Keratinocyte (primary cell): ENCODE measurements at regions not wholly inside any gene's neighbourhood (a gene's known extent, or its start where the extent isn't known, plus 50 kb on each side); places are given as distances from the start of the nearest gene placed in this dataset.
A peak's percentile ranks its signal among the peaks of the same experiment; 100 is the strongest.

Experiments used
- DNase-seq: peaks from one replicate; pipeline ENCODE4 v3.0.0-alpha.2; 2011; ENCODE audit warnings: low read depth, missing footprints, low spot score
- FAIRE-seq: peaks from 2 replicates; lab custom pipeline; 2011; peaks lifted over from hg19 to GRCh38; lab: Jason Lieb, UNC
- H2AFZ ChIP-seq: 2 replicates; pipeline ENCODE4 v1.6.0; 2012; ENCODE audit warnings: low read length, control low read depth, inconsistent platforms; ENCODE audit not compliant: control insufficient read depth
- H3K27ac ChIP-seq: 2 replicates; pipeline ENCODE4 v1.5.1; 2011; ENCODE audit warnings: low read length; ENCODE audit not compliant: control insufficient read depth, insufficient read depth
- H3K27me3 ChIP-seq: 3 replicates; pipeline ENCODE4 v1.6.0; 2011; ENCODE audit warnings: low read length; ENCODE audit not compliant: control insufficient read depth, insufficient read depth; ENCODE audit errors: extremely low read depth
- H3K36me3 ChIP-seq, 2 experiments: 2 replicates in 1 of 2; 3 replicates in 1 of 2; pipeline ENCODE4 v1.5.1; 2011; ENCODE audit warnings: low read length in 2 of 2, mild to moderate bottlenecking in 1 of 2; ENCODE audit not compliant: control insufficient read depth in 2 of 2, insufficient read depth in 2 of 2; ENCODE audit errors: extremely low read depth in 1 of 2
- H3K4me1 ChIP-seq: 3 replicates; pipeline ENCODE4 v1.5.1; 2011; ENCODE audit warnings: low read length; ENCODE audit not compliant: control insufficient read depth, insufficient read depth; ENCODE audit errors: extremely low read depth
- H3K4me2 ChIP-seq: 3 replicates; pipeline ENCODE4 v1.6.0; 2011; ENCODE audit warnings: low read depth, low read length; ENCODE audit not compliant: control insufficient read depth, insufficient read depth; ENCODE audit errors: extremely low read depth
- H3K4me3 ChIP-seq, 3 experiments: fragments of 200-600 bp in 1 of 3; sonication (generic) in 1 of 3; 2 replicates in 2 of 3; 3 replicates in 1 of 3; pipeline ENCODE4 v1.5.1; 2011 to 2016; ENCODE audit warnings: low read length in 3 of 3, mild to moderate bottlenecking in 3 of 3, control low read depth in 2 of 3, inconsistent platforms in 1 of 3, low read depth in 1 of 3, mixed read lengths in 1 of 3, mixed run types in 1 of 3, moderate library complexity in 1 of 3; ENCODE audit not compliant: control insufficient read depth in 2 of 3, insufficient read depth in 2 of 3; ENCODE audit errors: extremely low read depth in 1 of 3
- H3K79me2 ChIP-seq: 2 replicates; pipeline ENCODE4 v1.6.0; 2012; ENCODE audit warnings: low read length; ENCODE audit not compliant: control insufficient read depth, insufficient read depth
- H3K9ac ChIP-seq: 3 replicates; pipeline ENCODE4 v1.6.0; 2011; ENCODE audit warnings: low read length; ENCODE audit not compliant: control insufficient read depth, insufficient read depth; ENCODE audit errors: extremely low read depth
- H3K9me1 ChIP-seq: 3 replicates; pipeline ENCODE4 v1.6.0; 2011; ENCODE audit warnings: low read length; ENCODE audit not compliant: control insufficient read depth, insufficient read depth; ENCODE audit errors: extremely low read depth
- H3K9me3 ChIP-seq: 2 replicates; pipeline ENCODE4 v1.5.1; 2012; ENCODE audit warnings: low read depth, low read length; ENCODE audit not compliant: control insufficient read depth
- H4K20me1 ChIP-seq: 3 replicates; pipeline ENCODE4 v1.6.0; 2011; ENCODE audit warnings: low read length; ENCODE audit not compliant: control insufficient read depth, insufficient read depth; ENCODE audit errors: extremely low read depth
- EZH2 ChIP-seq: IDR thresholded peaks from one replicate; pipeline ENCODE4 v1.6.1; 2012; ENCODE audit warnings: inconsistent platforms, mild to moderate bottlenecking, low read length, moderate library complexity
- dilution Hi-C: fragments of 300-500 bp; cut with MboI; formaldehyde crosslinking; loops from one replicate; pipeline ENCODE4 v1.7.0; 2020; ENCODE audit warnings: low sequenced_read_pairs; ENCODE audit not compliant: extremely low pct_ligation_motif_present
- TF ChIP-seq, protein P1 (sequence below), 3 experiments: IDR thresholded peaks in 1 of 3; conservative IDR thresholded peaks in 1 of 3; optimal IDR thresholded peaks in 1 of 3; 2 replicates in 2 of 3; 3 replicates in 1 of 3; pipeline versions ENCODE3 to v1.5.1; 2011; ENCODE audit warnings: low read length in 3 of 3, mild to moderate bottlenecking in 3 of 3, moderate library complexity in 2 of 3, control low read depth in 1 of 3, inconsistent platforms in 1 of 3; ENCODE audit not compliant: insufficient read depth in 2 of 3; ENCODE audit errors: extremely low read depth in 1 of 3

DNA sequence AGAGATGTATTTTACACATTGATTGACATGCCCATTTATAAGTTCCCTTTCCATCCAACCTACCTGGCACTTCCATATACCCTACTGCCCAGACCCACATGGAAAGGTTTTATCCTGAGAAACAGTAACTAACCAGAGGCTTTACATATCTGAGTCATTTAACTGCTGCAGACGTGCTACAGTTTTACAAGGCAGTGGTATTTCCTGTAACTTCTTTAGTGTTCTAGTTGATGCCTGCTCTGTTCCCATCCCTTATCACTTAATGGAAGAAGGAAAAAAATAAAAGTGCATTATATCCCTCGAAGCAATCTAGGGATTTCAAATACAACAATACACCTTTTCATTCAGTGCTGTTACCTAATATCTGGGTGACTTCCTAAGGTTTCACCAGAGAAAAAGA, 107.1 kb downstream of the TMCO5A start:
- H2AFZ ChIP-seq = no peak overlapping the region
- dilution Hi-C loops = no loop called here
- DNase-seq (no peak), FAIRE-seq (peak; percentile 96)
- no peaks in the 10 kb centered on the region for H3K9me1 ChIP-seq
- H3K9ac ChIP-seq = no peak overlapping the region
- no peaks in the 10 kb centered on the region for H3K27me3 ChIP-seq
- TF ChIP-seq, protein P1, sequence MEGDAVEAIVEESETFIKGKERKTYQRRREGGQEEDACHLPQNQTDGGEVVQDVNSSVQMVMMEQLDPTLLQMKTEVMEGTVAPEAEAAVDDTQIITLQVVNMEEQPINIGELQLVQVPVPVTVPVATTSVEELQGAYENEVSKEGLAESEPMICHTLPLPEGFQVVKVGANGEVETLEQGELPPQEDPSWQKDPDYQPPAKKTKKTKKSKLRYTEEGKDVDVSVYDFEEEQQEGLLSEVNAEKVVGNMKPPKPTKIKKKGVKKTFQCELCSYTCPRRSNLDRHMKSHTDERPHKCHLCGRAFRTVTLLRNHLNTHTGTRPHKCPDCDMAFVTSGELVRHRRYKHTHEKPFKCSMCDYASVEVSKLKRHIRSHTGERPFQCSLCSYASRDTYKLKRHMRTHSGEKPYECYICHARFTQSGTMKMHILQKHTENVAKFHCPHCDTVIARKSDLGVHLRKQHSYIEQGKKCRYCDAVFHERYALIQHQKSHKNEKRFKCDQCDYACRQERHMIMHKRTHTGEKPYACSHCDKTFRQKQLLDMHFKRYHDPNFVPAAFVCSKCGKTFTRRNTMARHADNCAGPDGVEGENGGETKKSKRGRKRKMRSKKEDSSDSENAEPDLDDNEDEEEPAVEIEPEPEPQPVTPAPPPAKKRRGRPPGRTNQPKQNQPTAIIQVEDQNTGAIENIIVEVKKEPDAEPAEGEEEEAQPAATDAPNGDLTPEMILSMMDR (optimal IDR thresholded peaks at IDR 0.05 in 1 of 3, IDR thresholded peaks at IDR 0.05 in 1 of 3, conservative IDR thresholded peaks at IDR 0.05 in 1 of 3; ENCODE audit: extremely low read depth in 1 of 3, insufficient read depth in 2 of 3, low read length in 3 of 3) = no peak
- TF ChIP-seq EZH2 = no peak
- H3K9me3 ChIP-seq = no peaks in the 10 kb centered on the region
- H3K4me3 ChIP-seq = no peak overlapping the region
- H3K27ac ChIP-seq = peak overlapping the region; percentile 44
- no peaks in the 10 kb centered on the region for H3K79me2 ChIP-seq
- peaks cover 52% of the 10 kb centered on the region for H3K4me1 ChIP-seq
- H4K20me1 ChIP-seq = no peaks in the 10 kb centered on the region
- no peaks in the 10 kb centered on the region for H3K36me3 ChIP-seq
- H3K4me2 ChIP-seq = peak overlapping the region; percentile 24

DNA sequence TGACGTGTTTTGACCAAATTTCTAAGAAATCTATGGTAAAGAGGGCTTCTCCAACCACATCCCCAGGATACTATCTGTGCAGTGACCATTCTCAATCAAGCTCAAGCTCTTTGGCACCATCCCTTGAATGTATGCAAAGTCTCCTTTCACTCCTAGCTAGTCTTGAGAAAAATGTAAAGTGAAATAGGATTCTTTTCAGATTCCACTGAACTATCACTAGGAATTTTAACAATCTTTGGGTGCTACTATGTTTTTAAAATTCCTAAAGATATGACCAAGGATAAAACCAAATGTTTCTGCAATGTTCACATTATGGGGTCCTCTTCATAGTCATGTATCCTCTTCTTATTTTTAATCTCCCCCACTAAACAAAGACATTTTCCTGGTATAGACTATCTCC, 107.8 kb downstream of the TMCO5A start:
- FAIRE-seq = no peak

More for the DNA sequence above, 107.8 kb downstream of the TMCO5A start:
- Histone ChIP-seq H3K27ac (peak overlapping the region; percentile 42), H3K9ac (no peak overlapping the region), H3K36me3 (no peaks in the 10 kb centered on the region), H3K4me2 (peak overlapping the region; percentile 24), H3K79me2 (no peaks in the 10 kb centered on the region), H3K27me3 (no peaks in the 10 kb centered on the region), H2AFZ (peak overlapping the region; percentile 35), H3K9me1 (no peaks in the 10 kb centered on the region), H3K9me3 (no peaks in the 10 kb centered on the region), H3K4me3 (no peak overlapping the region), H4K20me1 (no peaks in the 10 kb centered on the region), H3K4me1 (peaks cover 47% of the 10 kb centered on the region)
- no peak for DNase-seq
- dilution Hi-C loops = no loop called here
- TF ChIP-seq EZH2 = no peak
- TF ChIP-seq, protein P1 (optimal IDR thresholded peaks at IDR 0.05 in 1 of 3, IDR thresholded peaks at IDR 0.05 in 1 of 3, conservative IDR thresholded peaks at IDR 0.05 in 1 of 3; ENCODE audit: extremely low read depth in 1 of 3, insufficient read depth in 2 of 3, low read length in 3 of 3) = no peak
